ENCODE measurements at regions not wholly inside any gene's neighbourhood (a gene's known extent, or its start where the extent isn't known, plus 50 kb on each side); places are given as distances from the start of the nearest gene placed in this dataset.

DNA sequence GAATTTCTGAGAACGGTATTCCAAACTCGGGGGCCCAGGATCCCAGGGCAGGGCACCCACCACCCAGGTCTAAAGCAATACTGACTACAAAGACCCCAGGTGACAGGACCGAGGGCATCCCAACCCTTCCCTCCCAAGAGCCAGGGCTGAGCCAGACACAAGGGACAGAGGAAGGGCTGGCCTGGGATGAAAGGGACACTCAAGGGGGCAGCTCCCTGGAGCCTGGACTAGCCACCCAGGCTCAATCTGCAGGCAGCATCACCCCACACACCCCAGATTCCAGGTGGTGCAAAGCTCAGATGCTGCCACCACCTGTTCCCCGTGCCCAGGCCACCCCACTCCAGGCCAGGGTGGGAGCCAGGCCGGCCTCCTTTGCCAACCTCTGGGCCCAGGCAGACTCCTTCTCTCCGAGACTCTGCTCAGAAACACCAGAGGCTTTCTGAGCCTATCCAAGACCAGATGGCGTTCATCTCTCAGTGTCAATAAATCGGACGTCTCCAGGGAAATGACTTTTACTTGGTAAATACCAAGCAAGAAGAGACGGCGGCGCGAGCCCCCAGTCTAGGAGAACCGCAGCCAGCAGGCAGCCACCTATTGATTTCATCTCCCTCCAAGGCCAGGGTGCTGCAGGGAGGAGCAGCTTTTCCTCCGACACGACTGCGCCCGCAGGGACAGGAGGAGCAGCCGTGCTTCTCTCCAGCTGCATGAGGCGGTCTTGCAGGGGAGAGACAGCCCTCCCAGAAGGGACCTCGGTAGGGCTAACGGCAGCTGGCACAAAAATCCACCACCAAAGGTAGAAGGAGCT, 94.1 kb upstream of the ADAMTS2 start:
- Histone ChIP-seq H3K9me3 (no peaks in the 10 kb centered on the region), H3K36me3 (replicated peaks in 1 of 2; ENCODE audit: insufficient read depth in 1 of 2, low read depth in 2 of 2) (no peaks in the 10 kb centered on the region), H3K4me1 (no peaks in the 10 kb centered on the region), H3K27ac (no peak overlapping the region), H3K27me3 (no peaks in the 10 kb centered on the region), H3K4me3 (no peak overlapping the region)
- intact Hi-C loops (cut with DNase I): no loop called here
- no peak for DNase-seq
- ATAC-seq: no peak
- 46 to 51% methylated on average over 13 to 20 of the region's 22 CpGs for WGBS, 2 donors
- no peak for TF ChIP-seq POLR2A (IDR thresholded peaks at IDR 0.05)
- no peak for TF ChIP-seq CTCF (IDR thresholded peaks at IDR 0.05)

GRCh38 chr5:179438461-179438860, 93.2 kb upstream of the ADAMTS2 start:
- 74 to 80% methylated on average over 5 to 11 of the region's 11 CpGs for WGBS, 2 donors
- intact Hi-C loops (cut with DNase I): no loop called here

DNA sequence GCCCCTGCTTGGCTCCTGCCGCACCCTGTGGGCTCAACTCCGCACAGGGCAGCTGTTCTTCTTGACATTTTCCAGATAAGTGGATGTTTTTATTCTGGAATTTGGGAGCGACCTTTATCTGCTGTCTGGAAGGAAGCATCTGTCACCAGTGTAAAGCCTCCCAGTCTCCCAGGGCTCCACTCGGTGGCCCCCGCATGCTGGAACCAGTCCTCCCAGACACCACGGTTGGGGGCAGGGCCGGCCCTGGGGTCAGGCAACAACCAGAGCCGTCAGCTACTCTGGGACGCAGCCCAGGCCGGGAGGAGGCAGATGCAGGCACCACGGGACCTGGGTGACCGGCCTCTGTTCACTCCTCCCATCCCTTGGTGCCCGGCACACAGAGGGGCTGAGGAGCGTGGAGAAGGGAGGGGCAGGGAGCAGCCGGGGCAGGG, 92.8 kb upstream of the ADAMTS2 start:
- Histone ChIP-seq H3K36me3 (replicated peaks in 1 of 2; ENCODE audit: insufficient read depth in 1 of 2, low read depth in 2 of 2) (no peaks in the 10 kb centered on the region), H3K9me3 (peaks cover 0 to 4% (median 0%) of the 10 kb centered on the region in 3 donors), H3K4me3 (no peak overlapping the region), H3K4me1 (no peaks in the 10 kb centered on the region), H3K27ac (no peak overlapping the region), H3K27me3 (no peaks in the 10 kb centered on the region)
- TF ChIP-seq CTCF (IDR thresholded peaks at IDR 0.05) (no peak), POLR2A (IDR thresholded peaks at IDR 0.05) (no peak)
- DNase-seq (peak in 3 of 4 donors; percentile 15 to 43 (median 33)), ATAC-seq (peak; percentile 48)
- 23 to 39% methylated on average over 4 to 13 of the region's 15 CpGs for WGBS, 2 donors
- intact Hi-C loops (cut with DNase I): no loop called here

More at GRCh38 chr5:179438461-179438860, 93.2 kb upstream of the ADAMTS2 start:
- Histone ChIP-seq H3K4me1 (no peaks in the 10 kb centered on the region), H3K4me3 (no peak overlapping the region), H3K36me3 (replicated peaks in 1 of 2; ENCODE audit: insufficient read depth in 1 of 2, low read depth in 2 of 2) (no peaks in the 10 kb centered on the region), H3K27me3 (no peaks in the 10 kb centered on the region), H3K27ac (no peak overlapping the region), H3K9me3 (no peaks in the 10 kb centered on the region)
- TF ChIP-seq POLR2A (IDR thresholded peaks at IDR 0.05): no peak
- TF ChIP-seq CTCF (IDR thresholded peaks at IDR 0.05): no peak
- ATAC-seq (no peak), DNase-seq (no peak)

DNA sequence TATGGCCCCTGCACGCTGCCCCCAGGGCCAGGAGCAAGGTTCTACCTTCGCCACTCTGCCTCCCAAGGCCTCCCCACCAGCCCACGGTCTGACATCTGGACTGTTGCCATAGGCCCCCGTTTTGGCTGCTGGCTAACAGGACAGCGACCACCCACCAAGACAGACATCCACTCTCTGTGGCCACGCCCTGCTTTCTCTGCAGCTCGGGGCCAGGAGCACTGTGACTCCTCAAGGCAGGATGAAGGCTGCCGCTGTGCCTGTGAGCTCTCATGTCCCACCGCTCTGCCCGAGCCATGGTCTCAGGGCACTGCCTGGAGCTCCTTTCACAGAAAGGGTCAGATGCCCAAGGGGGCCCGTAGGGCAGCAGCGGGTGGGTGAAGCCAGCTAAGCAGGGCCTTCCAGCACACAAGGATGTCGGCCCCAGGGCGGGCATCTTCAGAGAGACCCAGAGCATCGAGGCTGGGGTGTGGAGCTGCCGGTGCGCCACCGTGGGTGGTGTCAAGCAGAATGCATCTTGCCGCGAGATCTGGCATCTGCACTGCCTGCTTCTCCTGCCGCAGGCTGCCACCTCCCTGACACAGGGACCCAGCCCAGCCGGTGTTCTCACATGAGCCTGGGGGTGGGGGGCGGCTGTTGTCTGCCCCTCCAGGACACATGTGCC, 92.2 kb upstream of the ADAMTS2 start:
- ATAC-seq (no peak), DNase-seq (no peak)

More for the DNA sequence above, 92.2 kb upstream of the ADAMTS2 start:
- Histone ChIP-seq H3K27me3 (no peaks in the 10 kb centered on the region), H3K4me1 (no peaks in the 10 kb centered on the region), H3K27ac (no peak overlapping the region), H3K4me3 (no peak overlapping the region), H3K36me3 (replicated peaks in 1 of 2; ENCODE audit: insufficient read depth in 1 of 2, low read depth in 2 of 2) (no peaks in the 10 kb centered on the region), H3K9me3 (peaks cover 0 to 8% (median 0%) of the 10 kb centered on the region in 3 donors)
- WGBS, 2 donors: 40 to 66% methylated on average over 3 to 20 of the region's 23 CpGs
- TF ChIP-seq POLR2A (IDR thresholded peaks at IDR 0.05): no peak
- no peak for TF ChIP-seq CTCF (IDR thresholded peaks at IDR 0.05)
- intact Hi-C loops (cut with DNase I): no loop called here
